Activated naive CD4-positive, alpha-beta T cell treated with anti-CD3 and anti-CD28 coated beads for 36 hours (primary cell): ENCODE measurements at regions not wholly inside any gene's neighbourhood (a gene's known extent, or its start where the extent isn't known, plus 50 kb on each side); places are given as distances from the start of the nearest gene placed in this dataset.
"Not testable (repeated sequence)": the region's sequence is repeated elsewhere in the genome, so short reads cannot be mapped to it uniquely, and the experiment has no call there.

Experiments used
- CTCF ChIA-PET: fragments of 350-600 bp; sonication (Branson Sonifier 250); formaldehyde crosslinking; loops from one replicate; lab custom pipeline; 2021; ENCODE audit warnings: antibody characterized with exemption; lab: Charles Lee
- DNase-seq: peaks from one replicate; pipeline ENCODE4 v3.0.0-alpha.2; 2020
- H3K27ac Mint-ChIP-seq: one replicate; pipeline ENCODE4 v1.8.0; 2021; ENCODE audit warnings: mild to moderate bottlenecking, mixed read lengths
- H3K27me3 Mint-ChIP-seq: one replicate; pipeline ENCODE4 v1.8.0; 2021; ENCODE audit warnings: low read depth, mixed read lengths
- H3K36me3 Mint-ChIP-seq: one replicate; pipeline ENCODE4 v1.8.0; 2021; ENCODE audit warnings: low read depth, mixed read lengths
- H3K4me1 Mint-ChIP-seq: one replicate; pipeline ENCODE4 v1.8.0; 2021; ENCODE audit warnings: low read depth, mixed read lengths
- H3K4me3 Mint-ChIP-seq: one replicate; pipeline ENCODE4 v1.8.0; 2021; ENCODE audit warnings: mild to moderate bottlenecking, moderate library complexity, mixed read lengths
- H3K9me3 Mint-ChIP-seq: one replicate; pipeline ENCODE4 v1.8.0; 2021; ENCODE audit warnings: mixed read lengths
- intact Hi-C: fragments of 100-400 bp; cut with micrococcal nuclease; formaldehyde crosslinking; loops from one replicate; pipeline ENCODE4 v1.15.1; 2023

- Mint-ChIP-seq H3K4me1 (no peaks in the 10 kb centered on the region), H3K9me3 (no peaks in the 10 kb centered on the region), H3K4me3 (no peak overlapping the region), H3K27ac (no peak overlapping the region), H3K27me3 (peaks cover 15% of the 10 kb centered on the region), H3K36me3 (no peaks in the 10 kb centered on the region)
- no peak for DNase-seq
- intact Hi-C loops = no loop called here
- CTCF ChIA-PET = no interaction called here
Measured at GRCh38 chr1:30160999-30161689, 562.2 kb downstream of the MATN1 start.

- no peak for DNase-seq
- peaks cover 3% of the 10 kb centered on the region for H3K9me3 Mint-ChIP-seq
- no peak overlapping the region for H3K4me3 Mint-ChIP-seq
- H3K27ac Mint-ChIP-seq = no peak overlapping the region
- no peaks in the 10 kb centered on the region for H3K4me1 Mint-ChIP-seq
- intact Hi-C loops = no loop called here
- no peaks in the 10 kb centered on the region for H3K36me3 Mint-ChIP-seq
- CTCF ChIA-PET = no interaction called here
- peaks cover 14% of the 10 kb centered on the region for H3K27me3 Mint-ChIP-seq
Measured at GRCh38 chr1:30159015-30159414, 564.4 kb downstream of the MATN1 start.

- H3K4me3 Mint-ChIP-seq = not testable (repeated sequence)
- peaks cover 10% of the 10 kb centered on the region for H3K9me3 Mint-ChIP-seq
Measured at GRCh38 chr1:30155698-30156097, 567.7 kb downstream of the MATN1 start.

GRCh38 chr1:30155253-30155652, 568.1 kb downstream of the MATN1 start:
- intact Hi-C loops = not testable (repeated sequence)

More at GRCh38 chr1:30155698-30156097, 567.7 kb downstream of the MATN1 start:
- H3K27me3 Mint-ChIP-seq, intact Hi-C loops, CTCF ChIA-PET, H3K27ac Mint-ChIP-seq, H3K36me3 Mint-ChIP-seq, DNase-seq, H3K4me1 Mint-ChIP-seq: not testable (repeated sequence)

GRCh38 chr1:30153743-30154449, 569.5 kb downstream of the MATN1 start:
- no peak overlapping the region for H3K27ac Mint-ChIP-seq
- no peak for DNase-seq
- no peaks in the 10 kb centered on the region for H3K36me3 Mint-ChIP-seq
- H3K9me3 Mint-ChIP-seq = peaks cover 10% of the 10 kb centered on the region
- H3K27me3 Mint-ChIP-seq = peaks cover 5% of the 10 kb centered on the region
- no peaks in the 10 kb centered on the region for H3K4me1 Mint-ChIP-seq
- CTCF ChIA-PET = no interaction called here
- intact Hi-C loops = no loop called here
- no peak overlapping the region for H3K4me3 Mint-ChIP-seq

More at GRCh38 chr1:30155253-30155652, 568.1 kb downstream of the MATN1 start:
- H3K36me3 Mint-ChIP-seq, H3K27ac Mint-ChIP-seq, H3K4me3 Mint-ChIP-seq, H3K4me1 Mint-ChIP-seq, CTCF ChIA-PET, H3K27me3 Mint-ChIP-seq, DNase-seq: not testable (repeated sequence)
- peaks cover 10% of the 10 kb centered on the region for H3K9me3 Mint-ChIP-seq

- intact Hi-C loops = no loop called here
- Mint-ChIP-seq H3K4me3 (no peak overlapping the region), H3K27me3 (peaks cover 2% of the 10 kb centered on the region), H3K36me3 (no peaks in the 10 kb centered on the region), H3K27ac (no peak overlapping the region), H3K4me1 (no peaks in the 10 kb centered on the region), H3K9me3 (peaks cover 10% of the 10 kb centered on the region)
- DNase-seq = no peak
- CTCF ChIA-PET = no interaction called here
Measured at GRCh38 chr1:30151826-30152225, 571.6 kb downstream of the MATN1 start.

GRCh38 chr1:30151119-30151518, 572.3 kb downstream of the MATN1 start:
- H3K9me3 Mint-ChIP-seq = peaks cover 10% of the 10 kb centered on the region
- no peaks in the 10 kb centered on the region for H3K4me1 Mint-ChIP-seq
- no peak overlapping the region for H3K27ac Mint-ChIP-seq
- H3K4me3 Mint-ChIP-seq = no peak overlapping the region
- DNase-seq = no peak
- intact Hi-C loops = no loop called here
- no peaks in the 10 kb centered on the region for H3K36me3 Mint-ChIP-seq
- H3K27me3 Mint-ChIP-seq = peaks cover 3% of the 10 kb centered on the region
- CTCF ChIA-PET = interaction anchor here (0.6 kb wide), 1 partner anchor 26 kb away, joined by 4 read pairs; no protein-coding TSS in a partner anchor

- H3K9me3 Mint-ChIP-seq = peaks cover 7% of the 10 kb centered on the region
- intact Hi-C loops = no loop called here
- no peaks in the 10 kb centered on the region for H3K4me1 Mint-ChIP-seq
- H3K27ac Mint-ChIP-seq = no peak overlapping the region
- H3K27me3 Mint-ChIP-seq = peaks cover 13% of the 10 kb centered on the region
- H3K4me3 Mint-ChIP-seq = no peak overlapping the region
- no peak for DNase-seq
- no peaks in the 10 kb centered on the region for H3K36me3 Mint-ChIP-seq
- CTCF ChIA-PET = no interaction called here
Measured at GRCh38 chr1:30149226-30149625, 574.2 kb downstream of the MATN1 start.

- no peak for DNase-seq
- no peak overlapping the region for H3K27ac Mint-ChIP-seq
- CTCF ChIA-PET = no interaction called here
- no peaks in the 10 kb centered on the region for H3K36me3 Mint-ChIP-seq
- H3K4me3 Mint-ChIP-seq = no peak overlapping the region
- H3K4me1 Mint-ChIP-seq = no peaks in the 10 kb centered on the region
- peaks cover 18% of the 10 kb centered on the region for H3K27me3 Mint-ChIP-seq
- intact Hi-C loops = no loop called here
- H3K9me3 Mint-ChIP-seq = peaks cover 10% of the 10 kb centered on the region
Measured at GRCh38 chr1:30148676-30149075, 574.7 kb downstream of the MATN1 start.

- DNase-seq = no peak
Measured at GRCh38 chr1:30147188-30147587, 576.2 kb downstream of the MATN1 start.

GRCh38 chr1:30146448-30146847, 576.9 kb downstream of the MATN1 start:
- Mint-ChIP-seq H3K27ac (no peak overlapping the region), H3K27me3 (peaks cover 18% of the 10 kb centered on the region), H3K36me3 (no peaks in the 10 kb centered on the region), H3K4me3 (no peak overlapping the region), H3K9me3 (peaks cover 7% of the 10 kb centered on the region), H3K4me1 (no peaks in the 10 kb centered on the region)
- CTCF ChIA-PET = interaction anchor here (0.7 kb wide), 1 partner anchor 61 kb away, joined by 4 read pairs; no protein-coding TSS in a partner anchor
- DNase-seq = no peak
- intact Hi-C loops = no loop called here

More at GRCh38 chr1:30147188-30147587, 576.2 kb downstream of the MATN1 start:
- peaks cover 10% of the 10 kb centered on the region for H3K9me3 Mint-ChIP-seq
- CTCF ChIA-PET = interaction anchor here (0.7 kb wide), 1 partner anchor 62 kb away, joined by 4 read pairs; no protein-coding TSS in a partner anchor
- intact Hi-C loops = no loop called here
- H3K27me3 Mint-ChIP-seq = peaks cover 18% of the 10 kb centered on the region
- no peak overlapping the region for H3K27ac Mint-ChIP-seq
- H3K4me3 Mint-ChIP-seq = no peak overlapping the region
- no peaks in the 10 kb centered on the region for H3K4me1 Mint-ChIP-seq
- no peaks in the 10 kb centered on the region for H3K36me3 Mint-ChIP-seq

GRCh38 chr1:30145723-30146303, 577.6 kb downstream of the MATN1 start:
- Mint-ChIP-seq H3K36me3 (no peaks in the 10 kb centered on the region), H3K4me1 (no peaks in the 10 kb centered on the region)
- intact Hi-C loops = no loop called here

More at GRCh38 chr1:30145723-30146303, 577.6 kb downstream of the MATN1 start:
- DNase-seq = no peak
- Mint-ChIP-seq H3K9me3 (peaks cover 3% of the 10 kb centered on the region), H3K4me3 (no peak overlapping the region), H3K27ac (no peak overlapping the region), H3K27me3 (peaks cover 18% of the 10 kb centered on the region)
- CTCF ChIA-PET = no interaction called here
